ENCODE measurements at regions not wholly inside any gene's neighbourhood (a gene's known extent, or its start where the extent isn't known, plus 50 kb on each side); places are given as distances from the start of the nearest gene placed in this dataset.

GRCh38 chr3:152628496-152628895 lies 206.4 kb upstream of the P2RY1 start:
- DNase-seq, result no peak
- intact Hi-C loops (cut with DNase I; ENCODE audit: low total_unique reads), result no loop called here
- Histone ChIP-seq H3K4me3 (no peak overlapping the region), H3K36me3 (no peaks in the 10 kb centered on the region), H3K27me3 (replicated peaks in 1 of 7) (no peaks in the 10 kb centered on the region), H3K4me1 (no peaks in the 10 kb centered on the region), H3K27ac (no peak overlapping the region), H3K9me3 (peaks cover 0 to 3% (median 0%) of the 10 kb centered on the region in 8 donors)
- 73 to 89% (median 78%) methylated on average over 3 of the region's 3 CpGs for WGBS, 5 donors
- no peak for TF ChIP-seq POLR2A (IDR thresholded peaks at IDR 0.05)
- TF ChIP-seq POLR2AphosphoS5 (IDR thresholded peaks at IDR 0.05), result no peak
- no peak for TF ChIP-seq CTCF (IDR thresholded peaks at IDR 0.05 in 8 of 11, conservative IDR thresholded peaks at IDR 0.05 in 3 of 11)

- no peaks in the 10 kb centered on the region for H3K4me1 ChIP-seq
- no peaks in the 10 kb centered on the region for H3K36me3 ChIP-seq
- no peak overlapping the region for H3K4me3 ChIP-seq
- intact Hi-C loops (cut with DNase I; ENCODE audit: low total_unique reads), result no loop called here
- H3K9me3 ChIP-seq, result peaks cover 0 to 3% (median 0%) of the 10 kb centered on the region in 8 donors
- no peaks in the 10 kb centered on the region for H3K27me3 ChIP-seq (replicated peaks in 1 of 7)
- 91 to 97% (median 95%) methylated on average over 7 of the region's 7 CpGs for WGBS, 5 donors
- DNase-seq, result no peak
- H3K27ac ChIP-seq, result no peak overlapping the region
- TF ChIP-seq CTCF (IDR thresholded peaks at IDR 0.05 in 8 of 11, conservative IDR thresholded peaks at IDR 0.05 in 3 of 11) (no peak), POLR2AphosphoS5 (IDR thresholded peaks at IDR 0.05) (no peak), POLR2A (IDR thresholded peaks at IDR 0.05) (no peak)
These were observed 205.4 kb upstream of the P2RY1 start for GRCh38 chr3:152629363-152630122.

- Histone ChIP-seq H3K36me3 (no peaks in the 10 kb centered on the region), H3K27ac (no peak overlapping the region), H3K9me3 (no peaks in the 10 kb centered on the region), H3K4me3 (no peak overlapping the region), H3K4me1 (no peaks in the 10 kb centered on the region), H3K27me3 (replicated peaks in 1 of 7) (no peaks in the 10 kb centered on the region)
- DNase-seq, result no peak
- TF ChIP-seq POLR2A (IDR thresholded peaks at IDR 0.05) (no peak), CTCF (IDR thresholded peaks at IDR 0.05 in 8 of 11, conservative IDR thresholded peaks at IDR 0.05 in 3 of 11) (no peak), POLR2AphosphoS5 (IDR thresholded peaks at IDR 0.05) (no peak)
- intact Hi-C loops (cut with DNase I; ENCODE audit: low total_unique reads), result no loop called here
These were observed 199.5 kb upstream of the P2RY1 start for GRCh38 chr3:152635389-152635788.

GRCh38 chr3:152636651-152637050 lies 198.3 kb upstream of the P2RY1 start:
- H3K9me3 ChIP-seq, result no peaks in the 10 kb centered on the region
- intact Hi-C loops (cut with DNase I; ENCODE audit: low total_unique reads), result no loop called here
- 86 to 94% (median 91%) methylated on average over 4 of the region's 4 CpGs for WGBS, 5 donors
- no peak for TF ChIP-seq POLR2A (IDR thresholded peaks at IDR 0.05)
- no peak for TF ChIP-seq CTCF (IDR thresholded peaks at IDR 0.05 in 8 of 11, conservative IDR thresholded peaks at IDR 0.05 in 3 of 11)
- TF ChIP-seq POLR2AphosphoS5 (IDR thresholded peaks at IDR 0.05), result no peak
- no peak overlapping the region for H3K4me3 ChIP-seq
- DNase-seq, result no peak
- no peak overlapping the region for H3K27ac ChIP-seq
- no peaks in the 10 kb centered on the region for H3K4me1 ChIP-seq
- H3K27me3 ChIP-seq (replicated peaks in 1 of 7), result no peaks in the 10 kb centered on the region
- no peaks in the 10 kb centered on the region for H3K36me3 ChIP-seq
